Mucosa of descending colon (tissue), 3 donors: ENCODE measurements at regions not wholly inside any gene's neighbourhood (a gene's known extent, or its start where the extent isn't known, plus 50 kb on each side); places are given as distances from the start of the nearest gene placed in this dataset.

ENCODE experiments used
- ATAC-seq: fragments of 200-7000 bp; cut with Tn5 transposase; one replicate; pipeline ENCODE4 v1.9.1; 2020; ENCODE audit warnings: mild to moderate bottlenecking, moderate library complexity
- DNase-seq, 3 donors: peaks; one replicate each; pipeline ENCODE4 v3.0.0-alpha.2; 2020
- H3K36me3 ChIP-seq: fragments of 200-600 bp; one replicate; pipeline ENCODE4 v1.8.0; 2021; ENCODE audit warnings: low read depth, mild to moderate bottlenecking
- H3K4me1 ChIP-seq: fragments of 200-600 bp; one replicate; pipeline ENCODE4 v1.8.0; 2021; ENCODE audit warnings: low read depth, mild to moderate bottlenecking
- H3K4me3 ChIP-seq: fragments of 200-600 bp; one replicate; pipeline ENCODE4 v1.8.0; 2021; ENCODE audit warnings: mild to moderate bottlenecking
- H3K9me3 ChIP-seq: fragments of 200-600 bp; one replicate; pipeline ENCODE4 v1.8.0; 2021; ENCODE audit warnings: mild to moderate bottlenecking
- intact Hi-C, 2 donors: fragments of 100-400 bp; cut with DNase I in 1 of 2; cut with micrococcal nuclease in 1 of 2; formaldehyde crosslinking; loops; one replicate each; pipeline versions ENCODE4 v1.11.0 to v1.11.1; 2022; cut with DNase I, micrococcal nuclease
- TF ChIP-seq, protein P1 (sequence below): fragments of 200-600 bp; IDR thresholded peaks from one replicate; pipeline ENCODE4 v1.8.0; 2022; ENCODE audit warnings: antibody characterized with exemption, mild to moderate bottlenecking
- donor health status: DM: no; HTN: no; CAD: no; lungs with moderate emphysema.
- donor health status: DM: no; HTN: no; CAD: no.
- donor health status: DM: no; HTN: yes; CAD: no.

DNA sequence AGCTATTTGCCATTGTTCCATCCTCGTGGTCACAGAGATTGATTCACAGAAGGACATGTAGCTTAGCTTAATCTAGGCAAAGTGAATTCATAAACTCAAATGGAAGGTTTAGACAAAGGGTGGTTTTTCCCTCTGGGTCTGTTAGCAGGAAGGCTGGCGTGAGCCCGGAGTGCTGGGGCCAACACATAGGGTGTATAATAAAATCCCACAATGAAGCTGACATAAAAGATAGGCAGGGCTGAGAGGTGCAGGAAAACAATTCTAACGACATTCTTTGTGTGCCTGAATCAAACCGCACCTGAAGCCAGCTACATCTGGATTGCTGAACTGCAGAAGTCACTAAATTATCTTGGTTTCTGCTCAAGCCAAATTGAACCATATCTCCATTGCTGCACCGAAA is 173.9 kb downstream of the MAF start:
- intact Hi-C loops = no loop called here
- no peaks in the 10 kb centered on the region for H3K36me3 ChIP-seq
- no peak overlapping the region for H3K4me3 ChIP-seq
- DNase-seq (no peak), ATAC-seq (peak; percentile 41)
- peaks cover 9% of the 10 kb centered on the region for H3K4me1 ChIP-seq
- TF ChIP-seq, protein P1, sequence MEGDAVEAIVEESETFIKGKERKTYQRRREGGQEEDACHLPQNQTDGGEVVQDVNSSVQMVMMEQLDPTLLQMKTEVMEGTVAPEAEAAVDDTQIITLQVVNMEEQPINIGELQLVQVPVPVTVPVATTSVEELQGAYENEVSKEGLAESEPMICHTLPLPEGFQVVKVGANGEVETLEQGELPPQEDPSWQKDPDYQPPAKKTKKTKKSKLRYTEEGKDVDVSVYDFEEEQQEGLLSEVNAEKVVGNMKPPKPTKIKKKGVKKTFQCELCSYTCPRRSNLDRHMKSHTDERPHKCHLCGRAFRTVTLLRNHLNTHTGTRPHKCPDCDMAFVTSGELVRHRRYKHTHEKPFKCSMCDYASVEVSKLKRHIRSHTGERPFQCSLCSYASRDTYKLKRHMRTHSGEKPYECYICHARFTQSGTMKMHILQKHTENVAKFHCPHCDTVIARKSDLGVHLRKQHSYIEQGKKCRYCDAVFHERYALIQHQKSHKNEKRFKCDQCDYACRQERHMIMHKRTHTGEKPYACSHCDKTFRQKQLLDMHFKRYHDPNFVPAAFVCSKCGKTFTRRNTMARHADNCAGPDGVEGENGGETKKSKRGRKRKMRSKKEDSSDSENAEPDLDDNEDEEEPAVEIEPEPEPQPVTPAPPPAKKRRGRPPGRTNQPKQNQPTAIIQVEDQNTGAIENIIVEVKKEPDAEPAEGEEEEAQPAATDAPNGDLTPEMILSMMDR = no peak
- H3K9me3 ChIP-seq = no peaks in the 10 kb centered on the region

GRCh38 chr16:79422064-79422463 is 178.5 kb downstream of the MAF start:
- intact Hi-C loops = no loop called here
- TF ChIP-seq, protein P1 = no peak
- Histone ChIP-seq H3K4me3 (no peak overlapping the region), H3K4me1 (no peaks in the 10 kb centered on the region), H3K36me3 (no peaks in the 10 kb centered on the region), H3K9me3 (no peaks in the 10 kb centered on the region)
- DNase-seq (no peak), ATAC-seq (no peak)

DNA sequence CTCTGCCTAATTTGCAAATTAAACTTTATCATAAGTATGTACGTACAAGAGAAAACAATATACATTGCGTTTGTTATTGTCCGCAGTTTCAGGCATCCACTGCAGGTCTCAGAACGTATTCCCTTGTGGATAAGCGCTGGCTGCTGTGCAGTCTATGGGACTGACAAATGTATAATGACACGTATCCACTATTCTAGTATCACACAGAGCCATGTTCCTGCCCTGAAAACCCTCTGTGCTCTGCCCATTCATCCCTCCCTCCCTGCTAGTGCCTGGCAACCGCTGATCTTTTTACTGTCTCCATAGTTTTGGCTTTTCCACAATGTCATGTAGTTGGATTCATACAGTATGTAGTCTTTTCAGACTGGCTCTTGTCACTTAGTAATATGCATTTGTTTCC is 179.4 kb downstream of the MAF start:
- ATAC-seq = no peak
- no peaks in the 10 kb centered on the region for H3K4me1 ChIP-seq
- TF ChIP-seq, protein P1 = no peak
- H3K9me3 ChIP-seq = no peaks in the 10 kb centered on the region
- H3K36me3 ChIP-seq = no peaks in the 10 kb centered on the region
- intact Hi-C loops = no loop called here
- no peak for DNase-seq
- no peak overlapping the region for H3K4me3 ChIP-seq

DNA sequence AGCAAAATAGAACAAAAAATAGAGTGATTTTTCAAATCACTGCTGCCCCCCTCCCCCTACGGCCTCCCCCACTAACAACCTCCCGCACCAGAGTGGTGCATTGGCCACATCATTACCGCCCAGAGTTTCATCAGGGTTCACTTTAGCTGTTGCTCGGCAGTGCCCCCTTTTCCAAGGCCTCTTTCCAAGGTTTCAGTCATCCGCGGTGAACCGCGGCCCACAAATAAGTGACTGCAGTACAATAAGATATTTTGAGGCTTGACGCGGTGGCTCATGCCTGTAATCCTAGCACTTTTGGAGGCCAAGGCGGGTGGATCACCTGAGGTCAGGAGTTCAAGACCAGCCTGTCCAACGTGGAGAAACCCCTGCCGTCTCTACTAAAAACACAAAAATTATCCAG is 180.0 kb downstream of the MAF start:
- no peak for DNase-seq
- no peaks in the 10 kb centered on the region for H3K4me1 ChIP-seq
- H3K36me3 ChIP-seq = no peaks in the 10 kb centered on the region
- ATAC-seq = no peak
- intact Hi-C loops = no loop called here
- no peaks in the 10 kb centered on the region for H3K9me3 ChIP-seq
- TF ChIP-seq, protein P1 = no peak
- H3K4me3 ChIP-seq = no peak overlapping the region

DNA sequence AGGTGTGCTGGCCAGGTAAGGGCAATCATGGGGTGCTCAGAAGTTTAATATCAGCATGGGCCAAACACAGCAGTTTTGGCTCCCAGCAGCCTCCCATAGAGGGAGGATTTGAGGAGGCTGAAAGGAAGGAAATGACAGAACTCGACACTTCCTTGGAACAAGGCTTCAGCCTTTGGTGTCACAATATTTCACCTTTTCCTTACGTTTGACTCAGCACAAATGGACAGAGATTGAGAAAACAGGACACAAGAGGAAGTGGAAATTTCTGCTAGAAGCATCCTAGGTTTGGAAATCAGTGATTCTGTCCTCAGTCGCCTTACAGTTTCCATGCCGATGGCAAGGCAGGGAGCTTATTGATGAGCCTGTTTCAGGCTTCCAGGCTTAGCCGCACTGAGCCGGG is 181.4 kb downstream of the MAF start:
- H3K4me3 ChIP-seq = no peak overlapping the region
- intact Hi-C loops = no loop called here
- no peaks in the 10 kb centered on the region for H3K36me3 ChIP-seq
- ATAC-seq (no peak), DNase-seq (no peak)
- H3K4me1 ChIP-seq = no peaks in the 10 kb centered on the region
- TF ChIP-seq, protein P1 = no peak
- H3K9me3 ChIP-seq = no peaks in the 10 kb centered on the region

DNA sequence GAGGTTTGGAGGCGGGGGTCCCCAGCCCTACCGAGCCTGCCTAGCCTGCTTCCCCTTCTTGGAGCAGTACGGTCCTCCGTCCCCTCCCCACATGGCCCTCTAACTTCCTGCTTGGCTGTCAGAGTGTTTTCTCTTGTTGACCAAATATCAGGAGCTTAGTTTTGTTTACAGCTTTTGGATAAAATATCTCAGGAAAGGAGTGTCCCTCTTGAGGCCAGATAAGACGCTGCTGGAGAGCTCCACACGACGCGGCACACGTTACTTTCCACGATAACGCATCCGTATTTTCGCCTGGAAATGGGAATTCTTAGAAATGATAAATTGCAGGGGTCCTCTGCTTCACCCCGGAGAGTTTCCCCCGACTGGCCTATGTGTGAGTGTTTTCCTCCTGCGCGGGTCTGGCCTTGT is 182.9 kb downstream of the MAF start:
- no peak for DNase-seq
- no peaks in the 10 kb centered on the region for H3K9me3 ChIP-seq
- intact Hi-C loops = no loop called here
- no peaks in the 10 kb centered on the region for H3K36me3 ChIP-seq
- TF ChIP-seq, protein P1 = no peak
- no peak for ATAC-seq
- no peaks in the 10 kb centered on the region for H3K4me1 ChIP-seq
- H3K4me3 ChIP-seq = no peak overlapping the region
